ENCODE measurements at regions not wholly inside any gene's neighbourhood (a gene's known extent, or its start where the extent isn't known, plus 50 kb on each side); places are given as distances from the start of the nearest gene placed in this dataset.
A peak's percentile ranks its signal among the peaks of the same experiment; 100 is the strongest.

GRCh38 chr2:19476327-19476726 is 117.9 kb upstream of the OSR1 start:
- TF ChIP-seq CTCF (IDR thresholded peaks at IDR 0.05; ENCODE audit: low read depth, low read length), result no peak
- no peak overlapping the region for H3K4me3 ChIP-seq (replicated peaks in 1 of 2; ENCODE audit: low read depth in 2 of 2, low read length in 2 of 2)
- DNase-seq (ENCODE audit: low read depth in 2 of 2), result no peak

- peak; percentile 7 to 60 for DNase-seq (ENCODE audit: low read depth in 2 of 2)
- H3K4me3 ChIP-seq (replicated peaks in 1 of 2; ENCODE audit: low read depth in 2 of 2, low read length in 2 of 2), result no peak overlapping the region
- no peak for TF ChIP-seq CTCF (IDR thresholded peaks at IDR 0.05; ENCODE audit: low read depth, low read length)
Measured at GRCh38 chr2:19474128-19474527, 115.7 kb upstream of the OSR1 start.

- H3K4me3 ChIP-seq (replicated peaks in 1 of 2; ENCODE audit: low read depth in 2 of 2, low read length in 2 of 2), result no peak overlapping the region
- DNase-seq (ENCODE audit: low read depth in 2 of 2), result no peak
- no peak for TF ChIP-seq CTCF (IDR thresholded peaks at IDR 0.05; ENCODE audit: low read depth, low read length)
Measured at GRCh38 chr2:19473350-19473749, 114.9 kb upstream of the OSR1 start.

- DNase-seq (ENCODE audit: low read depth in 2 of 2), result no peak
- TF ChIP-seq CTCF (IDR thresholded peaks at IDR 0.05; ENCODE audit: low read depth, low read length), result no peak
- no peak overlapping the region for H3K4me3 ChIP-seq (replicated peaks in 1 of 2; ENCODE audit: low read depth in 2 of 2, low read length in 2 of 2)
Measured at GRCh38 chr2:19472391-19472978, 114.1 kb upstream of the OSR1 start.

- no peak for DNase-seq (ENCODE audit: low read depth in 2 of 2)
- no peak for TF ChIP-seq CTCF (IDR thresholded peaks at IDR 0.05; ENCODE audit: low read depth, low read length)
- no peak overlapping the region for H3K4me3 ChIP-seq (replicated peaks in 1 of 2; ENCODE audit: low read depth in 2 of 2, low read length in 2 of 2)
Measured at GRCh38 chr2:19471491-19471890, 113.1 kb upstream of the OSR1 start.

- TF ChIP-seq CTCF (IDR thresholded peaks at IDR 0.05; ENCODE audit: low read depth, low read length), result no peak
Measured at GRCh38 chr2:19465978-19466377, 107.6 kb upstream of the OSR1 start.

GRCh38 chr2:19462256-19462645 is 103.8 kb upstream of the OSR1 start:
- H3K4me3 ChIP-seq (replicated peaks in 1 of 2; ENCODE audit: low read depth in 2 of 2, low read length in 2 of 2), result no peak overlapping the region
- TF ChIP-seq CTCF (IDR thresholded peaks at IDR 0.05; ENCODE audit: low read depth, low read length), result no peak
- DNase-seq (ENCODE audit: low read depth in 2 of 2), result peak in 1 of 2 donors; percentile 29

More at GRCh38 chr2:19465978-19466377, 107.6 kb upstream of the OSR1 start:
- DNase-seq (ENCODE audit: low read depth in 2 of 2), result no peak
- no peak overlapping the region for H3K4me3 ChIP-seq (replicated peaks in 1 of 2; ENCODE audit: low read depth in 2 of 2, low read length in 2 of 2)
